HG02981 (cell line): ENCODE measurements at regions not wholly inside any gene's neighbourhood (a gene's known extent, or its start where the extent isn't known, plus 50 kb on each side); places are given as distances from the start of the nearest gene placed in this dataset.

Experiments used
- ATAC-seq: cut with Tn5 transposase; IDR thresholded peaks from one replicate; pipeline ENCODE4 v1.9.1; 2021; ENCODE audit warnings: mild to moderate bottlenecking, moderate library complexity; ENCODE audit not compliant: unreplicated experiment

DNA sequence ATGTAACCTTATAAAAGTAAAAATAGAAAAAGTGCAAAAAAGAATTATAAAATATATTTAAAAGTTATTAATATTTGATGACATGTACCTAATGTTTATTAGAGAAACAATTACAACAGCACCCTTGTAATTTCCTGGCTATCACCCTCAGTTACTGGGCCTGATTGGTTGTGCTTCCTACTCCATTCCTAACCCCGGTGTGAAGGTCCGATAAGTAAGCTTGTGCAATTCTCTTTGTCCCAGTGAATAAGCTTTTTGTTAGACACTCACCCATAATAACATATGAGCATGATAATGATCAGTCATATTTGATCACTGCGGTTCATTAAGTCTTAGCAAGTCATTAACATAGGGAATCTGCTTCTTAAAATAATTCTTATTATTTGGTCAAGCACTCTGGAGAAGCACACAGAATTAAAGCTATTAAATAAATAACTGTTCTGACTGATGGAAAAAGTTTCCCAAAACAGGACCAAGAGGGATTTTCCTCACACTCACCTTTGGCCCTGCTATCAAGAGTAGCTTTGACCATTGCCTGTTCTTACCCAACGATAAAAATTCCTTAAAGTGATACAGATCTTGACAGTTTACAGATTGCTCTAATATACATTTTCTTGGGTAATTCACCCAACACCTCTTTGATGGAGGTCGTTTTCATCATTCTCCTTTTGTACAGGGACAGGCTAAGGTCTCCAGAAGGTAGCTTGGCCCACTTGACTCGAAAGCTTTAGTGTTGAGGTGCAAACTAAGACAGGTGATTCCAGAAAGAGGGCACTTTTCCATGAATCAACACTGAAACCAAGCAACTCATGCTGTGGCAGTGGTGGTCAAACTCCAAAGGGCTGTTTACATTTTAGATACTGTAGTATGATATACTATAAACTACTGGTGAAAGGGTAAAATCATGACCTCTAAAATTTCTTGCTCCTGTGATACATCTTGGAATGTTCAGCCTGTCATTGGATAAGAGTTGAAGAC, 543.0 kb upstream of the KCNMB2 start:
- ATAC-seq = no peak

- no peak for ATAC-seq
Observed at GRCh38 chr3:177994976-177995375, 541.3 kb upstream of the KCNMB2 start.

GRCh38 chr3:177995381-177996085, 540.7 kb upstream of the KCNMB2 start:
- ATAC-seq = no peak

- peak; percentile 90 for ATAC-seq
Observed at GRCh38 chr3:178001670-178002101, 534.5 kb upstream of the KCNMB2 start.

DNA sequence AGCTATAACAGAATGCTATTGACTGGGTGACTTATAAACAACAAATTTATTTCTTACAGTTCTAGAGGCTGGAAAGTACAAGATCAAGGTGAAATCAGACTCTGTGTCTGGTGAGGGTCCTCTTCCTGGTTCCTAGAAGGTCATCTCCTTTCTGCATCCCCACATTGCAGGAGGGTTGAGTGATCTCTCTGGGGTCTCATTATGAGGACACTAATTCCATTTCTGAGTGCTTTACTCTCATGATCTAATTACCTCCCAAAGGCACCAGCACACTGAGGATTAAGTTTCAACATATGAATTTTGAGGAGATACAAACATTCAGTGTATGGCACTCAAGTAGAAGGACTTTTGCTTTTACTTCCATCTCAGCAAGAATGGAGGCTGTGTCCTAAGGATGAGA, 534.1 kb upstream of the KCNMB2 start:
- ATAC-seq = no peak

- ATAC-seq = no peak
Observed at GRCh38 chr3:178003756-178004155, 532.5 kb upstream of the KCNMB2 start.

GRCh38 chr3:178005961-178006360, 530.3 kb upstream of the KCNMB2 start:
- ATAC-seq = no peak

DNA sequence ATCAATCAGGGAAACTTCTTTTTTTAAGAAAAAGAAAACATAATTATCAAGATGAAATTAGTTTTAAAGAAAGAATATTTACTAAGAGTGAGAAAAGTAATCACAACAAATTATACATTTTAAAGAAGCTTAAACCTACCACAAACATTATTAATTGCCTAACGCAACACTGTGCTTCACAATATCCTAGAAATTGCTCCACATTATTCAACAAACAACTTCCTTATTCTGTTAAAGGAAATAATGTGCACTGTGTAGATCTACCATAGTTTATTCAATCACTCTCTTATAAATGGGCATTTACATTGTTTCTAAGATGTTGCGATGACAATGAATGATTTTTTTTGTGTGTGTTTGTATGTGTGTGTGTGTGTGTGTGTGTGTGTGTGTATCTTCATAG, 525.9 kb upstream of the KCNMB2 start:
- no peak for ATAC-seq

GRCh38 chr3:178019645-178020044, 516.6 kb upstream of the KCNMB2 start:
- no peak for ATAC-seq

- ATAC-seq = no peak
Observed at GRCh38 chr3:178022599-178022998, 513.6 kb upstream of the KCNMB2 start.

GRCh38 chr3:178028933-178029332, 507.3 kb upstream of the KCNMB2 start:
- ATAC-seq = no peak

GRCh38 chr3:178036451-178037144, 499.6 kb upstream of the KCNMB2 start:
- ATAC-seq = no peak

- ATAC-seq = no peak
Observed at GRCh38 chr3:178041931-178042330, 494.3 kb upstream of the KCNMB2 start.

DNA sequence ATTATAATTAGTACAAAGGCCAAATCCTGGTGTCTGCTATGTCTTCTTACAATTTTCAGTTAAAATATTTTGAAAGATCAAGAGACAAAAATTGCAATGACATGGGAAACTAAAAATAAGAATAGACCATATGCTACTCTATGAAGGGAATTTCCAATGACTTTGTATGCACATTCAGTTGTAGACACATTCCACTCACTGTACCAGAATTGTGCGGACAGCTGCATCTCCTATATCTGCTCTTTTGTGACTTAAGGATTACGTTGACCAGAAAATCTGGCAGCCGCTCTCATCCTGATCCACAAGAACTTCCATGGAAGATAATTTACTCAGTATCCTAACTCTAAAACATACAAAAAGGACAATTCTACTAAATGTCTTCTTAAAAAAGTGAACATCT, 493.9 kb upstream of the KCNMB2 start:
- no peak for ATAC-seq

GRCh38 chr3:178043084-178043483, 493.2 kb upstream of the KCNMB2 start:
- ATAC-seq = no peak

- ATAC-seq = no peak
Observed at GRCh38 chr3:178044320-178044719, 491.9 kb upstream of the KCNMB2 start.

GRCh38 chr3:178047496-178047895, 488.7 kb upstream of the KCNMB2 start:
- ATAC-seq = no peak

DNA sequence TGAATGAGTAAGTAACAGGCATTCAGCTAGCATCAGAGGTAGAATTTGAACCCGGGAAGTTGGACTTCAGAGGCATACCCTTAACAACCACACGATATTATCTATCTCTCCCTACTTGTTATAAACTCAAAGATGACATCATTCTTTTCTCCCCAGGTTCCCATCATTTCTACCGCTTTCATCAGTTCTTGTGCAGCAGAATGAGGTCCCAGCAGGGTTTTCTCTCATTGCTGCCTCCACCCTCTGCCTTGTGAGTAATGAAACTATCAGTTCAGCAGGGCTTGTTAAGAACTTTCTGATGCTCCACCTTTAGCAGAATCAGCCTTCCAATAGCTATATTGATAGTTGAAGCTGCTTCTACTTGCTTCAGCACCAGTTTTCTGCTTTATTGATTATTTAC, 487.5 kb upstream of the KCNMB2 start:
- no peak for ATAC-seq

DNA sequence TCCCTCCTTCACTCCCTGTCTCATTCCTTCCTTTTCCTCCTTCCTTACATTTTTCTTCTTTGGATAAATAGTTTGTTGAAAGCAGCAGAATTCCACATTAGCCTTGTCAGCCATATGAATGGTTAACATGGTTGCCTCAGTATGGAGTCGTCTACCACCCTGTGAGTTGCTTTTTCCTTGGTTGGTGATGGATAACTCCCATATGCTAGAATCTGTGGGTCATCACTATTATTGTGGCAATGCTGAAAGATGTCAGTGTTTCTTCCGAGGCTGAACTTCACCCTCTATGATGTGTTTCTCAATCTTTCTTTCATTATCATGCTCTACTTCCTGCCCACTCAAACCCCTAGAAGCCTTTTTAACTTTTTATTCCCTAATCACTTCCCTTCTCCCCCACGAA, 481.8 kb upstream of the KCNMB2 start:
- ATAC-seq = no peak

DNA sequence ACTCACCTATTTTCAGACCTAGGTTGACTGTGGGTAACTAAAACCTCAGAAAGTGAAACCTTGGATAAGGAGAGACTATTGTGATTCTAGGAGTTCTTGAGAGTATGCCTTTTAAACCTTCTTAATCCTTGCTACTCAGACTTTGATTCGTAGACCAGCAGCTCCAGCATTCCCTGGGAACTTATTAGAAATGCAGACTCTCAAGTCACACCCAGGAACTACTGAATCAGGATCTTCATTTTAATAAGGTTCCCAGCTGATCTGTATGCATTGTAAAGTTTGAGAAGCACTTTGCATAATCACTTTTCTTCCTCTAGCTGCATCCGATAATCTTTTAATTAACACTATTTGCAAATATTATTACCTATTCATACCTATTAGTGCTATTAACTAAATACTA, 480.3 kb upstream of the KCNMB2 start:
- ATAC-seq = no peak

DNA sequence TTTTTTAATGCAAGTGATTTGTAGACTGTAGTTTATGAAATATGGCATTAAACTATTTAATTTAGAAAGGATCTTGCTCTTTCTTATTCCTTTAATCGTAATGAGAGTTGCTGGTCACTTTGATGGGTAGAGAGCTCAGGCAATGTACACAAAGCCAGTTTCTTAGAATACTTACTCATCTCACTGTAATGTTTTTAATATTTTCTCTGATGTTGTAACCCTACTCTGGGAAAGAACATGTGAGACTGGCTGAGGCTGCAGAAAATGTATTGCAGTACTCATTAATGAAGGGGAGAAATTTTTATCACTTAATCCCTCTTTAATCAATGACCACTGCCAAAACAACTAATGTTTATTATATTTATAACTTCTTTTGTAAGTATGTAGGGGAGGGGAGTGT, 479.4 kb upstream of the KCNMB2 start:
- ATAC-seq = no peak
